ENCODE measurements at regions not wholly inside any gene's neighbourhood (a gene's known extent, or its start where the extent isn't known, plus 50 kb on each side); places are given as distances from the start of the nearest gene placed in this dataset.
A peak's percentile ranks its signal among the peaks of the same experiment; 100 is the strongest.

GRCh38 chrX:39725928-39726619, 371.7 kb downstream of the BCOR start:
- DNase-seq: no peak

GRCh38 chrX:39726771-39727170, 371.0 kb downstream of the BCOR start:
- DNase-seq: no peak

- no peak for DNase-seq
Measured at GRCh38 chrX:39728025-39728424, 369.7 kb downstream of the BCOR start.

GRCh38 chrX:39728852-39729598, 368.7 kb downstream of the BCOR start:
- no peak for DNase-seq

GRCh38 chrX:39729981-39730661, 367.6 kb downstream of the BCOR start:
- DNase-seq: no peak

- DNase-seq: peak; percentile 74
Measured at GRCh38 chrX:39730662-39731329, 367.0 kb downstream of the BCOR start.

GRCh38 chrX:39731330-39731667, 366.5 kb downstream of the BCOR start:
- no peak for DNase-seq

GRCh38 chrX:39731735-39732134, 366.0 kb downstream of the BCOR start:
- no peak for DNase-seq

- DNase-seq: no peak
Measured at GRCh38 chrX:39733745-39734144, 364.0 kb downstream of the BCOR start.

- no peak for DNase-seq
Measured at GRCh38 chrX:39734174-39734776, 363.5 kb downstream of the BCOR start.

GRCh38 chrX:39736216-39737211, 361.2 kb downstream of the BCOR start:
- peak; percentile 4 for DNase-seq

- no peak for DNase-seq
Measured at GRCh38 chrX:39739585-39739984, 358.2 kb downstream of the BCOR start.

- DNase-seq: no peak
Measured at GRCh38 chrX:39740078-39740477, 357.7 kb downstream of the BCOR start.

GRCh38 chrX:39741904-39742303, 355.9 kb downstream of the BCOR start:
- DNase-seq: no peak

GRCh38 chrX:39745818-39746217, 351.9 kb downstream of the BCOR start:
- no peak for DNase-seq

- DNase-seq: no peak
Measured at GRCh38 chrX:39749135-39749534, 348.6 kb downstream of the BCOR start.

GRCh38 chrX:39749728-39750127, 348.0 kb downstream of the BCOR start:
- no peak for DNase-seq

GRCh38 chrX:39750256-39750790, 347.4 kb downstream of the BCOR start:
- DNase-seq: no peak

- DNase-seq: no peak
Measured at GRCh38 chrX:39750848-39751247, 346.9 kb downstream of the BCOR start.

- no peak for DNase-seq
Measured at GRCh38 chrX:39752815-39753214, 344.9 kb downstream of the BCOR start.

GRCh38 chrX:39753293-39753996, 344.3 kb downstream of the BCOR start:
- DNase-seq: no peak
